SK-N-SH (cell line): ENCODE measurements at regions not wholly inside any gene's neighbourhood (a gene's known extent, or its start where the extent isn't known, plus 50 kb on each side); places are given as distances from the start of the nearest gene placed in this dataset.

ENCODE experiments used
- CTCF ChIA-PET: fragments of 300-600, 350-600 bp; formaldehyde crosslinking; extraction: SDS; loops from one replicate; lab custom pipeline; 2021; lab: Yijun Ruan, JAX
- POLR2A ChIA-PET: fragments of 350-600 bp; sonication (Branson Sonifier 250); formaldehyde crosslinking; extraction: SDS; loops from one replicate; lab custom pipeline; 2020; ENCODE audit warnings: antibody characterized with exemption, inconsistent platforms; lab: Yijun Ruan, JAX
- DNase-seq: peaks from one replicate; pipeline ENCODE4 v3.0.0; 2012
- H2AFZ ChIP-seq: fragments of 200-600 bp; sonication (generic); 2 replicates; pipeline ENCODE4 v1.8.1; 2016; ENCODE audit warnings: antibody characterized with exemption, mild to moderate bottlenecking, low read depth
- H3F3A ChIP-seq: fragments of 200-600 bp; sonication (generic); replicated peaks from 2 replicates; pipeline ENCODE3; 2016; ENCODE audit warnings: antibody characterized with exemption, mild to moderate bottlenecking; ENCODE audit not compliant: insufficient read depth
- H3K27ac ChIP-seq, 2 experiments: fragments of 200-500 bp in 1 of 2; fragments of 200-600 bp in 1 of 2; sonication (Bioruptor generic) in 1 of 2; sonication (generic), shearing (Covaris generic) in 1 of 2; 2 replicates each; pipeline versions ENCODE4 v1.5.1 to v1.6.1; 2014 to 2016; ENCODE audit warnings: low read depth in 2 of 2, inconsistent platforms in 1 of 2, low read length in 1 of 2, mild to moderate bottlenecking in 1 of 2, mixed read lengths in 1 of 2
- H3K27me3 ChIP-seq: fragments of 200-600 bp; sonication (generic), shearing (Covaris generic); 2 replicates; pipeline ENCODE4 v1.6.1; 2016; ENCODE audit warnings: mixed run types; ENCODE audit not compliant: insufficient read depth
- H3K36me3 ChIP-seq, 2 experiments: fragments of 200-500 bp in 1 of 2; fragments of 200-600 bp in 1 of 2; sonication (Bioruptor generic) in 1 of 2; sonication (generic) in 1 of 2; replicated peaks in 1 of 2; 2 replicates each; pipeline versions ENCODE3 to v1.5.1; 2014 to 2016; ENCODE audit warnings: low read length in 1 of 2, mild to moderate bottlenecking in 1 of 2; ENCODE audit not compliant: insufficient read depth in 2 of 2, control insufficient read depth in 1 of 2
- H3K4me1 ChIP-seq, 2 experiments: fragments of 200-500 bp in 1 of 2; fragments of 200-600 bp in 1 of 2; sonication (Bioruptor generic) in 1 of 2; sonication (generic), shearing (Covaris generic) in 1 of 2; 2 replicates each; pipeline versions ENCODE4 v1.5.1 to v1.6.1; 2014 to 2016; ENCODE audit warnings: low read depth in 1 of 2, low read length in 1 of 2, mixed run types in 1 of 2; ENCODE audit not compliant: insufficient read depth in 2 of 2, control insufficient read depth in 1 of 2
- H3K4me2 ChIP-seq: fragments of 200-600 bp; sonication (generic), shearing (Covaris generic); 2 replicates; pipeline ENCODE4 v1.6.1; 2017; ENCODE audit warnings: mixed run types
- H3K4me3 ChIP-seq, 2 experiments: fragments of 200-500 bp in 1 of 2; fragments of 200-600 bp in 1 of 2; sonication (Bioruptor generic) in 1 of 2; sonication (generic), shearing (Covaris generic) in 1 of 2; 2 replicates each; pipeline versions ENCODE4 v1.5.1 to v1.8.1; 2014 to 2016; ENCODE audit warnings: low read depth in 2 of 2, inconsistent platforms in 1 of 2, low read length in 1 of 2, mild to moderate bottlenecking in 1 of 2, mixed read lengths in 1 of 2, moderate library complexity in 1 of 2
- H3K79me2 ChIP-seq: fragments of 200-600 bp; sonication (generic); 2 replicates; pipeline ENCODE4 v1.8.1; 2017; ENCODE audit warnings: mild to moderate bottlenecking; ENCODE audit not compliant: insufficient read depth
- H3K9ac ChIP-seq: fragments of 200-600 bp; sonication (generic); 2 replicates; pipeline ENCODE4 v1.6.1; 2017; ENCODE audit warnings: mixed run types
- H3K9me2 ChIP-seq: fragments of 200-600 bp; sonication (generic); 2 replicates; pipeline ENCODE4 v1.6.1; 2017; ENCODE audit warnings: mixed run types
- H3K9me3 ChIP-seq: fragments of 200-600 bp; sonication (generic); 2 replicates; pipeline ENCODE4 v1.6.1; 2017; ENCODE audit warnings: mixed run types, mild to moderate bottlenecking, moderate library complexity
- H4K20me1 ChIP-seq: fragments of 200-600 bp; sonication (generic); 2 replicates; pipeline ENCODE4 v1.6.1; 2017; ENCODE audit warnings: mild to moderate bottlenecking, mixed run types; ENCODE audit not compliant: insufficient read depth
- CHD2 ChIP-seq: fragments of 150-350 bp; IDR thresholded peaks from 2 replicates; pipeline ENCODE4 v1.6.1; 2018; ENCODE audit warnings: low read length; ENCODE audit not compliant: partially characterized antibody
- EP300 ChIP-seq, 2 experiments: IDR thresholded peaks; 2 replicates each; pipeline versions ENCODE4 v1.4.0 to v1.6.1; 2012; ENCODE audit warnings: borderline replicate concordance in 1 of 2, low read depth in 1 of 2, low read length in 1 of 2
- FOSL2 ChIP-seq: IDR thresholded peaks from 2 replicates; pipeline ENCODE4 v1.4.0; 2012; ENCODE audit warnings: low read depth, mild to moderate bottlenecking, moderate library complexity, borderline replicate concordance
- GABPA ChIP-seq: IDR thresholded peaks from 2 replicates; pipeline ENCODE4 v1.4.0; 2012; ENCODE audit warnings: low read depth, mild to moderate bottlenecking
- GATA2 ChIP-seq: sonication (generic); formaldehyde crosslinking; IDR thresholded peaks from 2 replicates; pipeline ENCODE4 v1.5.0; 2020; ENCODE audit warnings: mild to moderate bottlenecking, missing genetic modification reagents
- JUND ChIP-seq: IDR thresholded peaks from 2 replicates; pipeline ENCODE4 v1.4.0; 2012
- MEF2A ChIP-seq: IDR thresholded peaks from 2 replicates; pipeline ENCODE4 v1.4.0; 2012; ENCODE audit warnings: low read depth, borderline replicate concordance
- NRF1 ChIP-seq: IDR thresholded peaks from 2 replicates; pipeline ENCODE4 v1.6.1; 2012; ENCODE audit warnings: low read depth, mild to moderate bottlenecking, low read length
- POLR2AphosphoS5 ChIP-seq: IDR thresholded peaks from 2 replicates; pipeline ENCODE4 v1.6.1; 2012; ENCODE audit warnings: low read depth, low read length
- RAD21 ChIP-seq: IDR thresholded peaks from 2 replicates; pipeline ENCODE4 v1.6.1; 2012; ENCODE audit warnings: mild to moderate bottlenecking, low read length
- SIN3A ChIP-seq: IDR thresholded peaks from 2 replicates; pipeline ENCODE4 v1.6.1; 2012; ENCODE audit warnings: low read depth, mild to moderate bottlenecking, low read length, moderate library complexity, borderline replicate concordance
- SMC3 ChIP-seq: IDR thresholded peaks from 2 replicates; pipeline ENCODE4 v1.6.1; 2012; ENCODE audit warnings: low read depth, low read length, improper control_type of control experiment
- YY1 ChIP-seq: IDR thresholded peaks from 2 replicates; pipeline ENCODE4 v1.4.0; 2012; ENCODE audit warnings: low read depth, mild to moderate bottlenecking
- WGBS: methylation state at CpG from one replicate; pipeline ENCODE4 v1.1.6; 2017; ENCODE audit warnings: low lambda C conversion rate; 5-methylcytosine and 5-hydroxymethylcytosine counted together
- TF ChIP-seq, protein P1 (sequence below): IDR thresholded peaks from 2 replicates; pipeline ENCODE4 v1.4.0; 2012; ENCODE audit warnings: low read depth
- TF ChIP-seq, protein P2 (sequence below): IDR thresholded peaks from 2 replicates; pipeline ENCODE4 v1.4.0; 2012; ENCODE audit warnings: low read depth, borderline replicate concordance
- TF ChIP-seq, protein P3 (sequence below): IDR thresholded peaks from 2 replicates; pipeline ENCODE4; 2012
- TF ChIP-seq, protein P4 (sequence below): fragments of 200-600 bp; sonication (generic); IDR thresholded peaks from 2 replicates; pipeline ENCODE4 v1.6.1; 2017; ENCODE audit warnings: antibody characterized with exemption, mild to moderate bottlenecking, moderate library complexity

DNA sequence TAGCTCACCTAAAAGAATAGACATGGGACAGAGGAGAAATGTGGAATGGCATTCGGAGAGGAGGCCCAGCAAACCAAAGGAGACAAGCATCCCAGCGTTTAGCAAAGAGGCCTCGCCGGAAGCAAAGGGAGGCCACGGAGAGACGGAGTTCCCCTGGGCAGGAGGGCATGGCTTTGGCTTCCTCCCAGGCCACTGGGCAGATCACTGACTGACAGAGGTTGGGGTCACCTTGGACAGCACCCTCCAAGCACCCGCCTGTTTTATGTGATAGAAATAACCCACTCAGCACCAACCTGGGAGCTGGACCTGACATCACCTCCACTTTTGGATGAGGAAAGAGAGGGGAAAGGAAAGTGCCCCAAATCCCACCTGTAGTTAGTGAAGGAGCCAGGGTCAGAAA is 434.1 kb downstream of the BRD1 start:
- Histone ChIP-seq H3K79me2 (no peaks in the 10 kb centered on the region), H3K9me3 (0 out of 2 replicates have a peak, but pooled peaks cover 5% of the 10 kb centered on the region), H3K4me2 (no peak overlapping the region), H2AFZ (no peak overlapping the region), H3F3A (peaks cover 7% of the 10 kb centered on the region), H4K20me1 (no peaks in the 10 kb centered on the region), H3K9me2 (no peaks in the 10 kb centered on the region), H3K27me3 (no peaks in the 10 kb centered on the region), H3K4me3 (no peak overlapping the region), H3K36me3 (no peaks in the 10 kb centered on the region), H3K27ac (no peak overlapping the region), H3K9ac (no peak overlapping the region), H3K4me1 (no peaks in the 10 kb centered on the region)
- no peak for DNase-seq
- 24% methylated on average over 6 of the region's 7 CpGs for WGBS
- POLR2A ChIA-PET: no interaction called here
- TF ChIP-seq, protein P1, sequence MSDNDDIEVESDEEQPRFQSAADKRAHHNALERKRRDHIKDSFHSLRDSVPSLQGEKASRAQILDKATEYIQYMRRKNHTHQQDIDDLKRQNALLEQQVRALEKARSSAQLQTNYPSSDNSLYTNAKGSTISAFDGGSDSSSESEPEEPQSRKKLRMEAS: no peak
- no peak for TF ChIP-seq RAD21
- no peak for TF ChIP-seq GATA2
- no peak for TF ChIP-seq SIN3A
- TF ChIP-seq MEF2A: no peak
- TF ChIP-seq, protein P2, sequence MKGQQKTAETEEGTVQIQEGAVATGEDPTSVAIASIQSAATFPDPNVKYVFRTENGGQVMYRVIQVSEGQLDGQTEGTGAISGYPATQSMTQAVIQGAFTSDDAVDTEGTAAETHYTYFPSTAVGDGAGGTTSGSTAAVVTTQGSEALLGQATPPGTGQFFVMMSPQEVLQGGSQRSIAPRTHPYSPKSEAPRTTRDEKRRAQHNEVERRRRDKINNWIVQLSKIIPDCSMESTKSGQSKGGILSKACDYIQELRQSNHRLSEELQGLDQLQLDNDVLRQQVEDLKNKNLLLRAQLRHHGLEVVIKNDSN: no peak
- TF ChIP-seq, protein P3, sequence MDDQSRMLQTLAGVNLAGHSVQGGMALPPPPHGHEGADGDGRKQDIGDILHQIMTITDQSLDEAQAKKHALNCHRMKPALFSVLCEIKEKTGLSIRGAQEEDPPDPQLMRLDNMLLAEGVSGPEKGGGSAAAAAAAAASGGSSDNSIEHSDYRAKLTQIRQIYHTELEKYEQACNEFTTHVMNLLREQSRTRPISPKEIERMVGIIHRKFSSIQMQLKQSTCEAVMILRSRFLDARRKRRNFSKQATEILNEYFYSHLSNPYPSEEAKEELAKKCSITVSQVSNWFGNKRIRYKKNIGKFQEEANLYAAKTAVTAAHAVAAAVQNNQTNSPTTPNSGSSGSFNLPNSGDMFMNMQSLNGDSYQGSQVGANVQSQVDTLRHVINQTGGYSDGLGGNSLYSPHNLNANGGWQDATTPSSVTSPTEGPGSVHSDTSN: no peak
- TF ChIP-seq POLR2AphosphoS5: no peak
- no peak for TF ChIP-seq CHD2
- no peak for TF ChIP-seq YY1
- no peak for TF ChIP-seq NRF1
- TF ChIP-seq, protein P4, sequence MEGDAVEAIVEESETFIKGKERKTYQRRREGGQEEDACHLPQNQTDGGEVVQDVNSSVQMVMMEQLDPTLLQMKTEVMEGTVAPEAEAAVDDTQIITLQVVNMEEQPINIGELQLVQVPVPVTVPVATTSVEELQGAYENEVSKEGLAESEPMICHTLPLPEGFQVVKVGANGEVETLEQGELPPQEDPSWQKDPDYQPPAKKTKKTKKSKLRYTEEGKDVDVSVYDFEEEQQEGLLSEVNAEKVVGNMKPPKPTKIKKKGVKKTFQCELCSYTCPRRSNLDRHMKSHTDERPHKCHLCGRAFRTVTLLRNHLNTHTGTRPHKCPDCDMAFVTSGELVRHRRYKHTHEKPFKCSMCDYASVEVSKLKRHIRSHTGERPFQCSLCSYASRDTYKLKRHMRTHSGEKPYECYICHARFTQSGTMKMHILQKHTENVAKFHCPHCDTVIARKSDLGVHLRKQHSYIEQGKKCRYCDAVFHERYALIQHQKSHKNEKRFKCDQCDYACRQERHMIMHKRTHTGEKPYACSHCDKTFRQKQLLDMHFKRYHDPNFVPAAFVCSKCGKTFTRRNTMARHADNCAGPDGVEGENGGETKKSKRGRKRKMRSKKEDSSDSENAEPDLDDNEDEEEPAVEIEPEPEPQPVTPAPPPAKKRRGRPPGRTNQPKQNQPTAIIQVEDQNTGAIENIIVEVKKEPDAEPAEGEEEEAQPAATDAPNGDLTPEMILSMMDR: no peak
- no peak for TF ChIP-seq GABPA
- TF ChIP-seq EP300 (IDR thresholded peaks at IDR 0.05; ENCODE audit: borderline replicate concordance in 1 of 2, low read depth in 1 of 2, low read length in 1 of 2): no peak
- CTCF ChIA-PET: no interaction called here

DNA sequence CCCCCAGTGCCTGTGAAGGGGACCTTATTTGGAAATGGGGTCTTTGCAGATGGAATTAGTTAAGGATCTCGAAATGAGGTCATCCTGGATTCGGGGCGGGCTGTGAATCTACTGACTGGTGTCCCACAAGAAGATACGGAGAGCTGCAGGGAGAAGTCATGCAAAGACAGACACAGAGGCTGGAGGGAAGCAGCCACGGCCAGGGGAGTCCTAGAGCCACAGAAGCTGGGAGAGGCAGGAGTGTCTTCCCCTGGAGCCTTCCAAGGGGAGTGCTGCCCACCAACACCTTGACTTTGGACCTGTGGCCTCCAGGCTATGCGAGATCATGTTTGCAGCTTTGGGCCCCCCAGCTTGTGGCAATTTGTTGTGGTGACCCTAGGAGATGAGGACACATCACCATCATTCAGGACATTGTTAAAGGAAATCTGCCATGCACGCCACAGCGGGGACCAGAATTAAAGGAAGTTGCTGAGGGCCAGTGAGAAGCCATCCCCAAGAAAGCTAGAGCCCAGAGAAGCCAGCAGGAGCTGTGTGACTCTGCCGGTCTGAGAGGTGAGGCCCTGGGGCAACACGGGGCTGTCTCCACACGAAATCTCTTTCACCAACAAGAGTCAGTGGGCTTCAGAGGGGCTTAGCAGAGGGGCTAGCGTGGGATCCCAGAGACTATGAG is 434.7 kb downstream of the BRD1 start:
- Histone ChIP-seq H2AFZ (no peak overlapping the region), H3K79me2 (no peaks in the 10 kb centered on the region), H3F3A (peaks cover 10% of the 10 kb centered on the region), H3K36me3 (no peaks in the 10 kb centered on the region), H3K27me3 (no peaks in the 10 kb centered on the region), H3K4me2 (no peak overlapping the region), H3K9me3 (0 out of 2 replicates have a peak, but pooled peaks cover 5% of the 10 kb centered on the region), H3K27ac (no peak overlapping the region), H3K9me2 (no peaks in the 10 kb centered on the region), H3K9ac (no peak overlapping the region), H3K4me3 (no peak overlapping the region), H3K4me1 (no peaks in the 10 kb centered on the region), H4K20me1 (no peaks in the 10 kb centered on the region)
- WGBS: 8% methylated on average over 12 of the region's 12 CpGs
- TF ChIP-seq FOSL2 (no peak), JUND (no peak), SMC3 (no peak)
- ChIA-PET POLR2A (no interaction called here), CTCF (no interaction called here)
- no peak for DNase-seq
